ENCODE measurements at regions not wholly inside any gene's neighbourhood (a gene's known extent, or its start where the extent isn't known, plus 50 kb on each side); places are given as distances from the start of the nearest gene placed in this dataset.

DNA sequence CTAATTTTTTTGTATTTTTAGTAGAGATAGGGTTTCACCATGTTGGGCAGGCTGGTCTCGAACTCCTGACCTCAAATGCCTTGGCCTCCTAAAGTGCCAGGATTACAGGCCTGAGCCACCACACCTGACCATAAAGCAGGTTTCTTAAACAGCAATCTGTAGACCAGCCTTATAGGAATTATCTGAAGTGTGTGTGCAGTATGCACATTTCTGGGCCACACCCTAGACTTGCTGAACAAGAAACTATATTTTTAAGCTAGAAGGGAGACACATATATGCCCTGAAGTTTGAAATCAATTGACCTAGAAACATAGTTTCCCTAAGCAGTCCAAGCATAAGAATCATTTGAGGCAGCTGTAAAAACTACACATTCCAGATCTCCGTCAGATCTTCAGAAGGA lies 805.7 kb downstream of the TUSC7 start:
- DNase-seq (no peak), ATAC-seq (no peak)
- no peaks in the 10 kb centered on the region for H3K36me3 Mint-ChIP-seq
- H3K27me3 Mint-ChIP-seq = no peaks in the 10 kb centered on the region
- intact Hi-C loops (cut with micrococcal nuclease) = no loop called here
- Histone ChIP-seq H3K4me1 (ENCODE audit: control insufficient read depth in 2 of 2, insufficient read depth in 2 of 2, low read length in 2 of 2) (no peaks in the 10 kb centered on the region), H3K4me3 (ENCODE audit: low read length) (no peak overlapping the region), H3K27me3 (ENCODE audit: control insufficient read depth in 2 of 2, insufficient read depth in 2 of 2, low read length in 2 of 2) (no peaks in the 10 kb centered on the region), H3K27ac (ENCODE audit: low read depth, low read length) (no peak overlapping the region), H3K9me3 (ENCODE audit: control insufficient read depth in 2 of 3, low read length in 3 of 3) (no peaks in the 10 kb centered on the region), H3K36me3 (ENCODE audit: control insufficient read depth in 2 of 3, insufficient read depth in 3 of 3, low read length in 3 of 3) (no peaks in the 10 kb centered on the region)
- no peak overlapping the region for H3K27ac Mint-ChIP-seq
- H3K4me3 Mint-ChIP-seq = no peak overlapping the region
- POLR2A ChIA-PET = no interaction called here
- CTCF ChIA-PET = no interaction called here
- no peaks in the 10 kb centered on the region for H3K4me1 Mint-ChIP-seq
- peaks cover 0 to 17% (median 1%) of the 10 kb centered on the region in 11 donors for H3K9me3 Mint-ChIP-seq

DNA sequence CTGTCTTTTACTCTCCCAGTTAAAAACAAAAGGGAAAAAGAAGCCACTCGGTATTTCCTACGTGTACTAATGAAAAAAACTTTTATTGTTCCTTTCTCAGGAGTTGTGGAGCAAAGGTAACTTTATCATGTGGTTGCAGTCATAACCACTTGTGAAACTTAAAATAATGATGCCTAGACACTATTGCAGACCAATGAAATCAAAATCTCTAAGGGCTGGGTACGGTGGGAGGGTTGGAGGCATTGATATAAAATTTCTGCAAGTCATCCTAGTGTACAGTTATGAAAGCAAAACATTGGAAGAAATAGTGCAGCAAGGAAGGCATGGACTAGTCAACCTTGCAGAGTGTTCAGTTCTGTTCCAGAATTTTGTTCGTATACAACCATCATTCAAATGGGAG lies 808.8 kb downstream of the TUSC7 start:
- H3K9me3 Mint-ChIP-seq = peaks cover 0 to 9% (median 2%) of the 10 kb centered on the region in 11 donors
- no peak overlapping the region for H3K4me3 ChIP-seq (ENCODE audit: low read length)
- H3K27ac Mint-ChIP-seq = no peak overlapping the region
- H3K4me1 ChIP-seq (ENCODE audit: control insufficient read depth in 2 of 2, insufficient read depth in 2 of 2, low read length in 2 of 2) = no peaks in the 10 kb centered on the region
- H3K4me1 Mint-ChIP-seq = no peaks in the 10 kb centered on the region
- no peak for DNase-seq
- POLR2A ChIA-PET = no interaction called here
- H3K27me3 Mint-ChIP-seq = no peaks in the 10 kb centered on the region
- no peaks in the 10 kb centered on the region for H3K36me3 ChIP-seq (ENCODE audit: control insufficient read depth in 2 of 3, insufficient read depth in 3 of 3, low read length in 3 of 3)
- no peaks in the 10 kb centered on the region for H3K9me3 ChIP-seq (ENCODE audit: control insufficient read depth in 2 of 3, low read length in 3 of 3)
- no peaks in the 10 kb centered on the region for H3K27me3 ChIP-seq (ENCODE audit: control insufficient read depth in 2 of 2, insufficient read depth in 2 of 2, low read length in 2 of 2)
- intact Hi-C loops (cut with micrococcal nuclease) = no loop called here
- H3K4me3 Mint-ChIP-seq = no peak overlapping the region
- ATAC-seq = no peak
- no peak overlapping the region for H3K27ac ChIP-seq (ENCODE audit: low read depth, low read length)
- H3K36me3 Mint-ChIP-seq = peaks cover 0 to 5% (median 0%) of the 10 kb centered on the region in 5 donors
- CTCF ChIA-PET = no interaction called here

DNA sequence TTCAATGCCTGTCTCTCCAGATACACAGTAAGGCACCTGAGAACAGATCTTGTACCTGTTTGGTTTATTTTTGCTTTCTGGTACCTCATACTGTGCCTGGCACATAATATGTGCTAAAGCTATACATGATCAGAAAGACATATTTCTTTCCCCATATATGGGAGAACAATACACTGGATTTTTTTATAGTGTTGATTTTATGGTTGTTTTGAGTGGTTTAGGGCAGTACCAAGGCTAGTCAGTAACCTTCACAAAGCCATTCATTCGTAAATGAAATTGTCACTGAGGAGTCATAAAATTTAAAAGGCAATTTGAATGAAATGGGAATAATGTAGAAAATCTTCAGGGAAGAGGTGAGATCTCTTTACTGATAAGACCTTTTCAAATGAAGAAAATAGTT lies 810.2 kb downstream of the TUSC7 start:
- DNase-seq (no peak), ATAC-seq (no peak)
- H3K27me3 Mint-ChIP-seq = no peaks in the 10 kb centered on the region
- Histone ChIP-seq H3K9me3 (ENCODE audit: control insufficient read depth in 2 of 3, low read length in 3 of 3) (no peaks in the 10 kb centered on the region), H3K27ac (ENCODE audit: low read depth, low read length) (no peak overlapping the region), H3K4me1 (ENCODE audit: control insufficient read depth in 2 of 2, insufficient read depth in 2 of 2, low read length in 2 of 2) (no peaks in the 10 kb centered on the region), H3K27me3 (ENCODE audit: control insufficient read depth in 2 of 2, insufficient read depth in 2 of 2, low read length in 2 of 2) (no peaks in the 10 kb centered on the region), H3K4me3 (ENCODE audit: low read length) (no peak overlapping the region), H3K36me3 (ENCODE audit: control insufficient read depth in 2 of 3, insufficient read depth in 3 of 3, low read length in 3 of 3) (no peaks in the 10 kb centered on the region)
- H3K27ac Mint-ChIP-seq = no peak overlapping the region
- no peak overlapping the region for H3K4me3 Mint-ChIP-seq
- H3K9me3 Mint-ChIP-seq = peaks cover 0 to 9% (median 1%) of the 10 kb centered on the region in 11 donors
- intact Hi-C loops (cut with micrococcal nuclease) = no loop called here
- H3K4me1 Mint-ChIP-seq = no peaks in the 10 kb centered on the region
- H3K36me3 Mint-ChIP-seq = peaks cover 0 to 5% (median 0%) of the 10 kb centered on the region in 5 donors
- ChIA-PET POLR2A (no interaction called here), CTCF (no interaction called here)

DNA sequence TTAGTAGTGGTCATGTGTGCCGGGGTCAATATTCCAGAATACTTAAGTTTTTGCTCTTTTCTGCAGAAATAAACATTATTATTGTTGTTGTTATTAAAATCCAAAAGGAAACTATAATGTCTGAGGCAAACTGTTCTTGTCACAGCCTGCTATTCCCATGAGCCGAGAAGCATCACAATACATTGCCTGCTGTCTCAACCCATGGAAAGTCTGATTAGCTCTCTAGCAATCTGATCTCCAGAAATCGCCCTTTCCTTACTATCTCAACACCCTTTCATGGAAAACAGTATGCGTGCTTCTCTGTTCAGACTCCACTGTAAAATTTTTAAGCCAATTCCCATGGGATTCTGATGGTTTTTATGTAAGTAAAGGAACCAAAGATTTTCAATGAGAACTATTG lies 811.0 kb downstream of the TUSC7 start:
- Histone ChIP-seq H3K36me3 (ENCODE audit: control insufficient read depth in 2 of 3, insufficient read depth in 3 of 3, low read length in 3 of 3) (no peaks in the 10 kb centered on the region), H3K9me3 (ENCODE audit: control insufficient read depth in 2 of 3, low read length in 3 of 3) (no peaks in the 10 kb centered on the region), H3K4me3 (ENCODE audit: low read length) (no peak overlapping the region), H3K4me1 (ENCODE audit: control insufficient read depth in 2 of 2, insufficient read depth in 2 of 2, low read length in 2 of 2) (no peaks in the 10 kb centered on the region), H3K27ac (ENCODE audit: low read depth, low read length) (no peak overlapping the region), H3K27me3 (ENCODE audit: control insufficient read depth in 2 of 2, insufficient read depth in 2 of 2, low read length in 2 of 2) (no peaks in the 10 kb centered on the region)
- Mint-ChIP-seq H3K36me3 (peaks cover 0 to 5% (median 0%) of the 10 kb centered on the region in 5 donors), H3K4me1 (no peaks in the 10 kb centered on the region), H3K9me3 (peaks cover 0 to 9% (median 1%) of the 10 kb centered on the region in 11 donors), H3K4me3 (no peak overlapping the region), H3K27ac (no peak overlapping the region), H3K27me3 (no peaks in the 10 kb centered on the region)
- intact Hi-C loops (cut with micrococcal nuclease) = no loop called here
- ATAC-seq = no peak
- POLR2A ChIA-PET = no interaction called here
- CTCF ChIA-PET = no interaction called here
- no peak for DNase-seq

GRCh38 chr3:117523418-117523817 lies 813.8 kb downstream of the TUSC7 start:
- H3K4me3 ChIP-seq (ENCODE audit: low read length) = no peak overlapping the region
- no peaks in the 10 kb centered on the region for H3K27me3 ChIP-seq (ENCODE audit: control insufficient read depth in 2 of 2, insufficient read depth in 2 of 2, low read length in 2 of 2)
- DNase-seq (no peak), ATAC-seq (no peak)
- H3K27ac Mint-ChIP-seq = no peak overlapping the region
- H3K9me3 ChIP-seq (ENCODE audit: control insufficient read depth in 2 of 3, low read length in 3 of 3) = no peaks in the 10 kb centered on the region
- ChIA-PET POLR2A (no interaction called here), CTCF (no interaction called here)
- no peaks in the 10 kb centered on the region for H3K36me3 ChIP-seq (ENCODE audit: control insufficient read depth in 2 of 3, insufficient read depth in 3 of 3, low read length in 3 of 3)
- intact Hi-C loops (cut with micrococcal nuclease) = no loop called here
- H3K36me3 Mint-ChIP-seq = peaks cover 0 to 8% (median 0%) of the 10 kb centered on the region in 5 donors
- peaks cover 0 to 12% (median 1%) of the 10 kb centered on the region in 11 donors for H3K9me3 Mint-ChIP-seq
- H3K27ac ChIP-seq (ENCODE audit: low read depth, low read length) = no peak overlapping the region
- no peaks in the 10 kb centered on the region for H3K27me3 Mint-ChIP-seq
- H3K4me1 Mint-ChIP-seq = no peaks in the 10 kb centered on the region
- no peaks in the 10 kb centered on the region for H3K4me1 ChIP-seq (ENCODE audit: control insufficient read depth in 2 of 2, insufficient read depth in 2 of 2, low read length in 2 of 2)
- no peak overlapping the region for H3K4me3 Mint-ChIP-seq

GRCh38 chr3:117524890-117525289 lies 815.3 kb downstream of the TUSC7 start:
- POLR2A ChIA-PET = no interaction called here
- CTCF ChIA-PET = no interaction called here
- Mint-ChIP-seq H3K27ac (no peak overlapping the region), H3K36me3 (peaks cover 0 to 8% (median 0%) of the 10 kb centered on the region in 5 donors), H3K9me3 (peaks cover 0 to 15% (median 2%) of the 10 kb centered on the region in 11 donors), H3K27me3 (no peaks in the 10 kb centered on the region), H3K4me1 (no peaks in the 10 kb centered on the region), H3K4me3 (no peak overlapping the region)
- Histone ChIP-seq H3K27ac (ENCODE audit: low read depth, low read length) (no peak overlapping the region), H3K9me3 (ENCODE audit: control insufficient read depth in 2 of 3, low read length in 3 of 3) (no peaks in the 10 kb centered on the region), H3K36me3 (ENCODE audit: control insufficient read depth in 2 of 3, insufficient read depth in 3 of 3, low read length in 3 of 3) (no peaks in the 10 kb centered on the region), H3K27me3 (ENCODE audit: control insufficient read depth in 2 of 2, insufficient read depth in 2 of 2, low read length in 2 of 2) (no peaks in the 10 kb centered on the region), H3K4me3 (ENCODE audit: low read length) (no peak overlapping the region), H3K4me1 (ENCODE audit: control insufficient read depth in 2 of 2, insufficient read depth in 2 of 2, low read length in 2 of 2) (no peaks in the 10 kb centered on the region)
- intact Hi-C loops (cut with micrococcal nuclease) = no loop called here
- DNase-seq = no peak
- no peak for ATAC-seq

DNA sequence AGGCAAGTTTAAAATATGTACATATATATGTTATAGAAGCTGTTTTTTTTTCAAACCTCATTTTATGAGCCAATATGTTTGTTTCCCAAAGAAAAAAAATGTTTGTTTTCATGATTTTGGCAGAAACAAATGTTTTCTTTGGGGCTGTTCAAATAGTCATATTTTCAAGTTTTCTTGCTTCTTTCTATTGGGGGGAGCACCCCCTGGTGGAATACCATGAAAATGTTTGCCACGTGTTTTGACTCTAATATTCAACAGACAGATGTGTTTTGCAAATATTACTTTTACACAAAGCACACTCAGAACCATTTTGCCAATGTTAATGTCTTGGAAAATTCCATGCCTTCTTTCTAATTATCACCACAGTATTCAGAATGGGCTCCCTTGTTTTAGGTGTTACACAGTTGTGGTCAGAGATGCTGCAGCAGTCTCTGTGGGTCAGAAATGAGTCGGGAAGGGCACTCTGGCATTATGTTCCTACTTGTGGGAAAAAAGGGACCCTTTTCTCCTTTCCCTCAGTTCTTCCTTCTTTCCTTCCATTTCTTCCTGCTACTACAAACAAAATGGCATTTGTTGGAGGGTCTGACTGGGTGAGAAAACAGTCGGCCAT lies 817.0 kb downstream of the TUSC7 start:
- Mint-ChIP-seq H3K27me3 (no peaks in the 10 kb centered on the region), H3K4me3 (no peak overlapping the region), H3K36me3 (peaks cover 0 to 8% (median 0%) of the 10 kb centered on the region in 5 donors), H3K4me1 (no peaks in the 10 kb centered on the region), H3K9me3 (peaks cover 0 to 13% (median 3%) of the 10 kb centered on the region in 11 donors), H3K27ac (no peak overlapping the region)
- Histone ChIP-seq H3K9me3 (ENCODE audit: control insufficient read depth in 2 of 3, low read length in 3 of 3) (no peaks in the 10 kb centered on the region), H3K27me3 (ENCODE audit: control insufficient read depth in 2 of 2, insufficient read depth in 2 of 2, low read length in 2 of 2) (no peaks in the 10 kb centered on the region), H3K27ac (ENCODE audit: low read depth, low read length) (no peak overlapping the region), H3K4me3 (ENCODE audit: low read length) (no peak overlapping the region), H3K36me3 (ENCODE audit: control insufficient read depth in 2 of 3, insufficient read depth in 3 of 3, low read length in 3 of 3) (no peaks in the 10 kb centered on the region), H3K4me1 (ENCODE audit: control insufficient read depth in 2 of 2, insufficient read depth in 2 of 2, low read length in 2 of 2) (no peaks in the 10 kb centered on the region)
- intact Hi-C loops (cut with micrococcal nuclease) = loop anchor here in 1 of 2 donors (2.0 kb wide), 2 partner anchors 508 to 756 kb away; no protein-coding TSS in a partner anchor
- DNase-seq (no peak), ATAC-seq (no peak)
- ChIA-PET POLR2A (no interaction called here), CTCF (no interaction called here)

Data from naive thymus-derived CD4-positive, alpha-beta T cell (primary cell).